Ascending aorta (tissue), 2 donors: ENCODE measurements at regions not wholly inside any gene's neighbourhood (a gene's known extent, or its start where the extent isn't known, plus 50 kb on each side); places are given as distances from the start of the nearest gene placed in this dataset.

Experiments
- DNase-seq, 2 donors: peaks; one replicate each; pipeline ENCODE4 v3.0.0-alpha.2; 2019; ENCODE audit warnings: low spot score in 2 of 2
- H3K27ac ChIP-seq, 2 donors: fragments of 200-600 bp; sonication (generic); one replicate each; pipeline ENCODE4 v1.5.1; 2016 to 2017; ENCODE audit warnings: mild to moderate bottlenecking in 1 of 2
- H3K27me3 ChIP-seq: fragments of 200-600 bp; sonication (generic); one replicate; pipeline ENCODE4 v1.5.1; 2017
- H3K36me3 ChIP-seq, 2 donors: fragments of 200-600 bp; sonication (generic); one replicate each; pipeline ENCODE4 v1.5.1; 2016
- H3K4me1 ChIP-seq, 2 donors: fragments of 200-600 bp; sonication (generic); one replicate each; pipeline ENCODE4 v1.5.1; 2016 to 2017; ENCODE audit warnings: mild to moderate bottlenecking in 1 of 2
- H3K4me3 ChIP-seq, 2 donors: fragments of 200-600 bp; sonication (generic); one replicate each; pipeline ENCODE4 v1.5.1; 2016 to 2017; ENCODE audit warnings: mild to moderate bottlenecking in 1 of 2
- H3K9me3 ChIP-seq, 2 donors: fragments of 200-600 bp; sonication (generic); one replicate each; pipeline ENCODE4 v1.5.1; 2016
- CTCF ChIP-seq, 3 experiments: fragments of 200-600 bp in 2 of 3; fragments of 450-650 bp in 1 of 3; sonication (generic) in 2 of 3; IDR thresholded peaks; one replicate each; pipeline ENCODE4 v1.5.1; 2016 to 2019; ENCODE audit warnings: antibody characterized with exemption in 3 of 3, mild to moderate bottlenecking in 1 of 3, moderate library complexity in 1 of 3
- intact Hi-C: fragments of 100-400 bp; cut with DNase I; formaldehyde crosslinking; loops from one replicate; pipeline ENCODE4 v1.15.1; 2023

- Histone ChIP-seq H3K27ac (no peak overlapping the region), H3K4me3 (no peak overlapping the region), H3K36me3 (no peaks in the 10 kb centered on the region), H3K4me1 (no peaks in the 10 kb centered on the region), H3K27me3 (no peaks in the 10 kb centered on the region), H3K9me3 (peaks cover 0 to 19% of the 10 kb centered on the region in 2 donors)
- DNase-seq, result no peak
- no peak for TF ChIP-seq CTCF (IDR thresholded peaks at IDR 0.05)
- intact Hi-C loops, result no loop called here
Observed at GRCh38 chr21:26635681-26636080, 62.6 kb upstream of the CYYR1 start.

- Histone ChIP-seq H3K4me1 (no peaks in the 10 kb centered on the region), H3K4me3 (no peak overlapping the region), H3K27me3 (no peaks in the 10 kb centered on the region), H3K27ac (no peak overlapping the region), H3K9me3 (peaks cover 0 to 19% of the 10 kb centered on the region in 2 donors), H3K36me3 (no peaks in the 10 kb centered on the region)
- no peak for TF ChIP-seq CTCF (IDR thresholded peaks at IDR 0.05)
- DNase-seq, result no peak
- intact Hi-C loops, result no loop called here
Observed at GRCh38 chr21:26632691-26633090, 59.6 kb upstream of the CYYR1 start.

GRCh38 chr21:26626187-26626586, 53.1 kb upstream of the CYYR1 start:
- Histone ChIP-seq H3K36me3 (no peaks in the 10 kb centered on the region), H3K27ac (no peak overlapping the region)
- TF ChIP-seq CTCF (IDR thresholded peaks at IDR 0.05), result no peak

GRCh38 chr21:26624983-26625519, 52.0 kb upstream of the CYYR1 start:
- no peaks in the 10 kb centered on the region for H3K9me3 ChIP-seq
- intact Hi-C loops, result no loop called here
- H3K36me3 ChIP-seq, result no peaks in the 10 kb centered on the region
- no peak overlapping the region for H3K4me3 ChIP-seq
- H3K27ac ChIP-seq, result no peak overlapping the region
- no peak for DNase-seq
- H3K27me3 ChIP-seq, result no peaks in the 10 kb centered on the region
- no peak for TF ChIP-seq CTCF (IDR thresholded peaks at IDR 0.05)
- no peaks in the 10 kb centered on the region for H3K4me1 ChIP-seq

More at GRCh38 chr21:26626187-26626586, 53.1 kb upstream of the CYYR1 start:
- no peak for DNase-seq
- H3K9me3 ChIP-seq, result peaks cover 0 to 5% of the 10 kb centered on the region in 2 donors
- intact Hi-C loops, result no loop called here
- no peaks in the 10 kb centered on the region for H3K4me1 ChIP-seq
- H3K4me3 ChIP-seq, result no peak overlapping the region
- no peaks in the 10 kb centered on the region for H3K27me3 ChIP-seq
